IMR-90 (cell line): ENCODE measurements at regions not wholly inside any gene's neighbourhood (a gene's known extent, or its start where the extent isn't known, plus 50 kb on each side); places are given as distances from the start of the nearest gene placed in this dataset.

Source experiments
- ATAC-seq: fragments of 200-7000 bp; cut with Tn5 transposase; 2 replicates; pipeline ENCODE4 v1.9.1; 2020; ENCODE audit warnings: low read depth, mild to moderate bottlenecking, moderate library complexity
- BruUV-seq: library from RNA; stranded (reverse); fragments of 400-500 nt; replicated peaks from 2 replicates; lab custom pipeline; 2021; lab: Mats Ljungman, UMichigan
- CTCF ChIA-PET: fragments of 300-600 bp; formaldehyde crosslinking; extraction: SDS; loops from one replicate; lab custom pipeline; 2021; ENCODE audit warnings: antibody characterized with exemption; lab: Yijun Ruan, JAX
- POLR2A ChIA-PET: fragments of 300-600 bp; sonication (Branson Sonifier 250); formaldehyde crosslinking; loops from one replicate; lab custom pipeline; 2022; ENCODE audit warnings: antibody characterized with exemption; ENCODE audit not compliant: unreplicated experiment; lab: Charles Lee
- DNase-seq: peaks from one replicate; pipeline ENCODE4 v3.0.0; 2013
- H2AFZ ChIP-seq: replicated peaks from 2 replicates; pipeline ENCODE3; 2013; ENCODE audit warnings: low read length, mild to moderate bottlenecking; ENCODE audit not compliant: poor library complexity
- H2AK5ac ChIP-seq: 2 replicates; pipeline ENCODE4 v1.6.1; 2013; ENCODE audit warnings: low read depth, low read length, inconsistent platforms
- H2AK9ac ChIP-seq: replicated peaks from 2 replicates; pipeline ENCODE3; 2013; ENCODE audit warnings: mild to moderate bottlenecking, low read depth, low read length, moderate library complexity; ENCODE audit not compliant: poor library complexity
- H2BK120ac ChIP-seq: 2 replicates; pipeline ENCODE4 v1.6.1; 2013; ENCODE audit warnings: low read depth, low read length, inconsistent platforms
- H2BK15ac ChIP-seq: 3 replicates; pipeline ENCODE4 v1.6.1; 2013; ENCODE audit warnings: low read depth, low read length, inconsistent platforms
- H2BK20ac ChIP-seq: 2 replicates; pipeline ENCODE4 v1.6.1; 2013; ENCODE audit warnings: low read depth, mild to moderate bottlenecking, inconsistent platforms, low read length, moderate library complexity
- H2BK5ac ChIP-seq: 2 replicates; pipeline ENCODE4 v1.6.1; 2013; ENCODE audit warnings: mild to moderate bottlenecking, low read depth, low read length, inconsistent platforms; ENCODE audit not compliant: poor library complexity, severe bottlenecking
- H3K14ac ChIP-seq: replicated peaks from 2 replicates; pipeline ENCODE4 v1.6.1; 2013; ENCODE audit warnings: low read depth, low read length, inconsistent platforms
- H3K18ac ChIP-seq: 2 replicates; pipeline ENCODE4 v1.6.1; 2013; ENCODE audit warnings: low read depth, low read length, control low read depth
- H3K23ac ChIP-seq: 2 replicates; pipeline ENCODE4 v1.6.1; 2013; ENCODE audit warnings: low read depth, low read length, inconsistent platforms
- H3K27ac ChIP-seq: 2 replicates; pipeline ENCODE4 v1.5.1; 2013; ENCODE audit warnings: mild to moderate bottlenecking, control low read depth, low read length; ENCODE audit not compliant: insufficient read depth
- H3K27me3 ChIP-seq: 2 replicates; pipeline ENCODE4 v1.6.1; 2013; ENCODE audit warnings: low read length; ENCODE audit not compliant: control insufficient read depth, insufficient read depth
- H3K36me3 ChIP-seq: 2 replicates; pipeline ENCODE4 v1.6.1; 2013; ENCODE audit warnings: low read length, mixed read lengths; ENCODE audit not compliant: control insufficient read depth, insufficient read depth
- H3K4ac ChIP-seq: 2 replicates; pipeline ENCODE4 v1.6.1; 2013; ENCODE audit warnings: low read depth, low read length, inconsistent platforms
- H3K4me1 ChIP-seq: 2 replicates; pipeline ENCODE4 v1.6.1; 2013; ENCODE audit warnings: low read length, mixed read lengths; ENCODE audit not compliant: control insufficient read depth, insufficient read depth
- H3K4me2 ChIP-seq: 2 replicates; pipeline ENCODE4 v1.6.1; 2013; ENCODE audit warnings: low read depth, mild to moderate bottlenecking, control low read depth, low read length, moderate library complexity
- H3K4me3 ChIP-seq: 2 replicates; pipeline ENCODE4 v1.5.1; 2013; ENCODE audit warnings: low read depth, mild to moderate bottlenecking, control low read depth, low read length, moderate library complexity; ENCODE audit not compliant: insufficient read depth
- H3K56ac ChIP-seq: 2 replicates; pipeline ENCODE4 v1.6.1; 2013; ENCODE audit warnings: low read length, inconsistent platforms; ENCODE audit not compliant: insufficient read depth; ENCODE audit errors: extremely low read depth
- H3K79me1 ChIP-seq, 2 experiments: 2 replicates each; pipeline ENCODE4 v1.6.1; 2013; ENCODE audit warnings: low read length in 2 of 2, inconsistent platforms in 1 of 2, low read depth in 1 of 2
- H3K9ac ChIP-seq: 2 replicates; pipeline ENCODE4 v1.6.1; 2013; ENCODE audit warnings: low read depth, low read length, control low read depth
- H3K9me1 ChIP-seq: 2 replicates; pipeline ENCODE4 v1.6.1; 2013; ENCODE audit warnings: low read length, inconsistent platforms; ENCODE audit not compliant: insufficient read depth
- H3K9me3 ChIP-seq: 2 replicates; pipeline ENCODE4 v1.6.1; 2013; ENCODE audit warnings: low read length; ENCODE audit not compliant: control insufficient read depth, insufficient read depth
- H4K20me1 ChIP-seq: 2 replicates; pipeline ENCODE4 v1.6.1; 2013; ENCODE audit warnings: low read length, inconsistent platforms; ENCODE audit not compliant: insufficient read depth
- H4K5ac ChIP-seq: 2 replicates; pipeline ENCODE4 v1.6.1; 2013; ENCODE audit warnings: mild to moderate bottlenecking, low read depth, low read length, control low read depth
- H4K8ac ChIP-seq, 2 experiments: 2 replicates each; pipeline ENCODE4 v1.6.1; 2013; ENCODE audit warnings: low read depth in 2 of 2, low read length in 2 of 2, control low read depth in 1 of 2, inconsistent platforms in 1 of 2
- H4K91ac ChIP-seq: 2 replicates; pipeline ENCODE4 v1.6.1; 2013; ENCODE audit warnings: low read depth, low read length, inconsistent platforms; ENCODE audit not compliant: insufficient read depth
- CEBPB ChIP-seq: IDR thresholded peaks from 2 replicates; pipeline ENCODE4 v1.6.1; 2012; ENCODE audit warnings: low read depth, low read length, improper control_type of control experiment
- FOS ChIP-seq: fragments of 150-350 bp; IDR thresholded peaks from 2 replicates; pipeline ENCODE4 v1.6.1; 2016; ENCODE audit warnings: low read depth, low read length
- POLR2A ChIP-seq: IDR thresholded peaks from 2 replicates; pipeline ENCODE4 v1.6.1; 2012; ENCODE audit warnings: mild to moderate bottlenecking, low read depth, low read length
- RAD21 ChIP-seq: IDR thresholded peaks from 2 replicates; pipeline ENCODE4 v1.6.1; 2012; ENCODE audit warnings: low read length, improper control_type of control experiment
- RCOR1 ChIP-seq: IDR thresholded peaks from 2 replicates; pipeline ENCODE4 v1.6.1; 2012; ENCODE audit warnings: mild to moderate bottlenecking, low read length, improper control_type of control experiment; ENCODE audit not compliant: insufficient replicate concordance
- RFX5 ChIP-seq: IDR thresholded peaks from 2 replicates; pipeline ENCODE4 v1.8.0; 2012; ENCODE audit warnings: low read depth, mild to moderate bottlenecking, low read length, moderate library complexity
- WGBS, 2 experiments: methylation state at CpG; one replicate each; pipeline versions ENCODE4 v1.1.5 to v1.1.7; 2013; ENCODE audit warnings: missing lambda C conversion rate in 2 of 2; ENCODE audit not compliant: insufficient read length in 1 of 2; ENCODE audit errors: extremely low coverage in 2 of 2; 5-methylcytosine and 5-hydroxymethylcytosine counted together
- dilution Hi-C: fragments of 300-500 bp; cut with HindIII; formaldehyde crosslinking; loops from one replicate; pipeline ENCODE4 v1.14.3; 2018; ENCODE audit warnings: low sequenced_read_pairs; ENCODE audit not compliant: unreplicated experiment
- in situ Hi-C: fragments of 300-500 bp; cut with MboI; formaldehyde crosslinking; loops from 3 replicates; pipeline ENCODE4 v1.14.3; 2019; ENCODE audit warnings: low sequenced_read_pairs, inconsistent platforms, mixed read lengths
- intact Hi-C: fragments of 100-400 bp; cut with micrococcal nuclease; formaldehyde crosslinking; loops from 2 replicates; pipeline ENCODE4 v1.10.0; 2022

DNA sequence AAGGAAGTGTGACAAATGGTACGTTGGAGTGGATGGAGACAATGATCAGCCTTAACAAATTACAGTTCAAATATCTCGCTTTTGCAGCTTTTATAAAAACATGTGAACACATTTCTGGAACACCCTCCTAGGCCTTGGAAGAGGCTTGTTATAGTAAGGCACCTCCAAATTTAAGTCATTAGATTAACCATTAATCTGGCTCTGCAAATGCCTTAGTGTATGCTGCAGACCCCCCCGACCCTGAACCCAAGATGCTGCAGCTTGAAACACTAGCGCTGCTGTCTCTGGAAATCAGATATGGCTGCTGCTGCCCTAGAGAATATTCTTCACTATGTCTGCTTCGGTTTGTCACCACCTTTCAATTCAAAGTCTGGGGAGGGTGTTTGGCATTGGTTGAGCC is 196.4 kb downstream of the MIS18A start:
- 46% methylated on average over 2 of the region's 5 CpGs; no CpG with 5 or more reads in 1 of the 2 experiments for WGBS, 2 experiments
- H3K4ac ChIP-seq: no peak overlapping the region
- H2BK120ac ChIP-seq: no peak overlapping the region
- H2AK5ac ChIP-seq: no peak overlapping the region
- H2AK9ac ChIP-seq: no peak overlapping the region
- H3K23ac ChIP-seq: no peak overlapping the region
- BruUV-seq: no TSS peak
- no peak overlapping the region for H3K27ac ChIP-seq
- POLR2A ChIA-PET: no interaction called here
- ATAC-seq (no peak), DNase-seq (no peak)
- H2BK20ac ChIP-seq: no peak overlapping the region
- H3K9ac ChIP-seq: no peak overlapping the region
- in situ Hi-C loops (no loop called here), dilution Hi-C loops (no loop called here), intact Hi-C loops (no loop called here)
- H3K14ac ChIP-seq: no peak overlapping the region
- H2AFZ ChIP-seq: no peak overlapping the region
- H4K8ac ChIP-seq: no peak overlapping the region
- H3K9me3 ChIP-seq: no peaks in the 10 kb centered on the region
- CTCF ChIA-PET: interaction anchor here (0.6 kb wide), 1 partner anchor 145 kb away, joined by 3 read pairs; no protein-coding TSS in a partner anchor
- no peak overlapping the region for H2BK15ac ChIP-seq
- no peak overlapping the region for H4K5ac ChIP-seq
- H4K91ac ChIP-seq: no peak overlapping the region
- H2BK5ac ChIP-seq: no peak overlapping the region
- H3K36me3 ChIP-seq: no peaks in the 10 kb centered on the region
- TF ChIP-seq RCOR1 (no peak), CEBPB (no peak), RFX5 (no peak), RAD21 (no peak), POLR2A (no peak), FOS (no peak)
- no peaks in the 10 kb centered on the region for H3K9me1 ChIP-seq
- H3K4me2 ChIP-seq: no peak overlapping the region
- H4K20me1 ChIP-seq: no peaks in the 10 kb centered on the region
- no peaks in the 10 kb centered on the region for H3K79me1 ChIP-seq
- no peak overlapping the region for H3K18ac ChIP-seq
- H3K4me3 ChIP-seq: no peak overlapping the region
- no peak overlapping the region for H3K56ac ChIP-seq
- no peaks in the 10 kb centered on the region for H3K4me1 ChIP-seq
- peaks cover 7% of the 10 kb centered on the region for H3K27me3 ChIP-seq
